ENCODE measurements at regions not wholly inside any gene's neighbourhood (a gene's known extent, or its start where the extent isn't known, plus 50 kb on each side); places are given as distances from the start of the nearest gene placed in this dataset.

- DNase-seq (no peak), ATAC-seq (ENCODE audit: low read depth) (no peak)
- Histone ChIP-seq H3K9me3 (ENCODE audit: control extremely low read depth in 1 of 3, control insufficient read depth in 2 of 3, insufficient read depth in 1 of 3, low read length in 2 of 3) (no peaks in the 10 kb centered on the region), H3K4me3 (ENCODE audit: control extremely low read depth in 1 of 5, extremely low read depth in 1 of 5, insufficient read depth in 1 of 5, low read depth in 2 of 5, low read length in 4 of 5) (no peak overlapping the region), H3K36me3 (replicated peaks in 1 of 2; ENCODE audit: control extremely low read depth in 1 of 2, control insufficient read depth in 1 of 2, extremely low read depth in 1 of 2, insufficient read depth in 2 of 2, low read length in 1 of 2) (no peaks in the 10 kb centered on the region), H3K9ac (ENCODE audit: low read length) (no peak overlapping the region), H3K27me3 (replicated peaks in 1 of 4; ENCODE audit: control extremely low read depth in 1 of 4, control insufficient read depth in 3 of 4, insufficient read depth in 4 of 4, low read length in 3 of 4) (no peaks in the 10 kb centered on the region), H2AFZ (ENCODE audit: insufficient read depth, low read depth, low read length, poor library complexity, severe bottlenecking) (no peak overlapping the region), H4K20me1 (ENCODE audit: control insufficient read depth, insufficient read depth, low read length, poor library complexity, severe bottlenecking) (no peaks in the 10 kb centered on the region), H3K4me1 (ENCODE audit: control insufficient read depth in 2 of 2, insufficient read depth in 2 of 2, low read length in 2 of 2) (no peaks in the 10 kb centered on the region), H3K4me2 (replicated peaks; ENCODE audit: low read depth, low read length, poor library complexity, severe bottlenecking) (no peak overlapping the region), H3K27ac (ENCODE audit: low read length in 2 of 2) (no peak overlapping the region), H3K79me2 (ENCODE audit: control insufficient read depth, insufficient read depth, low read length) (no peaks in the 10 kb centered on the region)
- ChIA-PET POLR2A (no interaction called here), CTCF (no interaction called here)
- Mint-ChIP-seq H3K27ac (no peak overlapping the region), H3K4me1 (no peaks in the 10 kb centered on the region), H3K27me3 (no peaks in the 10 kb centered on the region), H3K9me3 (ENCODE audit: insufficient read depth) (no peaks in the 10 kb centered on the region), H3K4me3 (no peak overlapping the region)
- 78% methylated on average over 1 of the region's 3 CpGs for WGBS (ENCODE audit: insufficient coverage)
- intact Hi-C loops (cut with micrococcal nuclease) = no loop called here
- TF ChIP-seq EZH2 (IDR thresholded peaks at IDR 0.05; ENCODE audit: borderline replicate concordance, insufficient read depth, low read depth, low read length, poor library complexity, severe bottlenecking) = no peak
- TF ChIP-seq, protein P1, sequence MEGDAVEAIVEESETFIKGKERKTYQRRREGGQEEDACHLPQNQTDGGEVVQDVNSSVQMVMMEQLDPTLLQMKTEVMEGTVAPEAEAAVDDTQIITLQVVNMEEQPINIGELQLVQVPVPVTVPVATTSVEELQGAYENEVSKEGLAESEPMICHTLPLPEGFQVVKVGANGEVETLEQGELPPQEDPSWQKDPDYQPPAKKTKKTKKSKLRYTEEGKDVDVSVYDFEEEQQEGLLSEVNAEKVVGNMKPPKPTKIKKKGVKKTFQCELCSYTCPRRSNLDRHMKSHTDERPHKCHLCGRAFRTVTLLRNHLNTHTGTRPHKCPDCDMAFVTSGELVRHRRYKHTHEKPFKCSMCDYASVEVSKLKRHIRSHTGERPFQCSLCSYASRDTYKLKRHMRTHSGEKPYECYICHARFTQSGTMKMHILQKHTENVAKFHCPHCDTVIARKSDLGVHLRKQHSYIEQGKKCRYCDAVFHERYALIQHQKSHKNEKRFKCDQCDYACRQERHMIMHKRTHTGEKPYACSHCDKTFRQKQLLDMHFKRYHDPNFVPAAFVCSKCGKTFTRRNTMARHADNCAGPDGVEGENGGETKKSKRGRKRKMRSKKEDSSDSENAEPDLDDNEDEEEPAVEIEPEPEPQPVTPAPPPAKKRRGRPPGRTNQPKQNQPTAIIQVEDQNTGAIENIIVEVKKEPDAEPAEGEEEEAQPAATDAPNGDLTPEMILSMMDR (IDR thresholded peaks at IDR 0.05) = no peak
These were observed 742.4 kb downstream of the SATB2 start for GRCh38 chr2:198715302-198715835.

- TF ChIP-seq, protein P1 (IDR thresholded peaks at IDR 0.05) = no peak
- TF ChIP-seq EZH2 (IDR thresholded peaks at IDR 0.05; ENCODE audit: borderline replicate concordance, insufficient read depth, low read depth, low read length, poor library complexity, severe bottlenecking) = no peak
- no peaks in the 10 kb centered on the region for H3K27me3 ChIP-seq (replicated peaks in 1 of 4; ENCODE audit: control extremely low read depth in 1 of 4, control insufficient read depth in 3 of 4, insufficient read depth in 4 of 4, low read length in 3 of 4)
- H3K79me2 ChIP-seq (ENCODE audit: control insufficient read depth, insufficient read depth, low read length) = no peaks in the 10 kb centered on the region
- no peak overlapping the region for H3K4me2 ChIP-seq (replicated peaks; ENCODE audit: low read depth, low read length, poor library complexity, severe bottlenecking)
- no peaks in the 10 kb centered on the region for H3K9me3 ChIP-seq (ENCODE audit: control extremely low read depth in 1 of 3, control insufficient read depth in 2 of 3, insufficient read depth in 1 of 3, low read length in 2 of 3)
- Mint-ChIP-seq H3K27me3 (no peaks in the 10 kb centered on the region), H3K9me3 (ENCODE audit: insufficient read depth) (no peaks in the 10 kb centered on the region), H3K4me1 (no peaks in the 10 kb centered on the region), H3K27ac (no peak overlapping the region), H3K4me3 (no peak overlapping the region)
- intact Hi-C loops (cut with micrococcal nuclease) = no loop called here
- DNase-seq (no peak), ATAC-seq (ENCODE audit: low read depth) (no peak)
- WGBS (ENCODE audit: insufficient coverage) = 14% methylated on average over 1 of the region's 4 CpGs
- ChIA-PET CTCF (no interaction called here), POLR2A (no interaction called here)
- H3K4me1 ChIP-seq (ENCODE audit: control insufficient read depth in 2 of 2, insufficient read depth in 2 of 2, low read length in 2 of 2) = no peaks in the 10 kb centered on the region
- H4K20me1 ChIP-seq (ENCODE audit: control insufficient read depth, insufficient read depth, low read length, poor library complexity, severe bottlenecking) = no peaks in the 10 kb centered on the region
- no peak overlapping the region for H2AFZ ChIP-seq (ENCODE audit: insufficient read depth, low read depth, low read length, poor library complexity, severe bottlenecking)
- H3K27ac ChIP-seq (ENCODE audit: low read length in 2 of 2) = no peak overlapping the region
- H3K9ac ChIP-seq (ENCODE audit: low read length) = no peak overlapping the region
- no peak overlapping the region for H3K4me3 ChIP-seq (ENCODE audit: control extremely low read depth in 1 of 5, extremely low read depth in 1 of 5, insufficient read depth in 1 of 5, low read depth in 2 of 5, low read length in 4 of 5)
- no peaks in the 10 kb centered on the region for H3K36me3 ChIP-seq (replicated peaks in 1 of 2; ENCODE audit: control extremely low read depth in 1 of 2, control insufficient read depth in 1 of 2, extremely low read depth in 1 of 2, insufficient read depth in 2 of 2, low read length in 1 of 2)
These were observed 745.3 kb downstream of the SATB2 start for GRCh38 chr2:198712485-198712884.
